ENCODE measurements at regions not wholly inside any gene's neighbourhood (a gene's known extent, or its start where the extent isn't known, plus 50 kb on each side); places are given as distances from the start of the nearest gene placed in this dataset.
"Not testable (repeated sequence)": the region's sequence is repeated elsewhere in the genome, so short reads cannot be mapped to it uniquely, and the experiment has no call there.

- TF ChIP-seq POLR2A (IDR thresholded peaks at IDR 0.05) = not testable (repeated sequence)
- TF ChIP-seq, protein P1, sequence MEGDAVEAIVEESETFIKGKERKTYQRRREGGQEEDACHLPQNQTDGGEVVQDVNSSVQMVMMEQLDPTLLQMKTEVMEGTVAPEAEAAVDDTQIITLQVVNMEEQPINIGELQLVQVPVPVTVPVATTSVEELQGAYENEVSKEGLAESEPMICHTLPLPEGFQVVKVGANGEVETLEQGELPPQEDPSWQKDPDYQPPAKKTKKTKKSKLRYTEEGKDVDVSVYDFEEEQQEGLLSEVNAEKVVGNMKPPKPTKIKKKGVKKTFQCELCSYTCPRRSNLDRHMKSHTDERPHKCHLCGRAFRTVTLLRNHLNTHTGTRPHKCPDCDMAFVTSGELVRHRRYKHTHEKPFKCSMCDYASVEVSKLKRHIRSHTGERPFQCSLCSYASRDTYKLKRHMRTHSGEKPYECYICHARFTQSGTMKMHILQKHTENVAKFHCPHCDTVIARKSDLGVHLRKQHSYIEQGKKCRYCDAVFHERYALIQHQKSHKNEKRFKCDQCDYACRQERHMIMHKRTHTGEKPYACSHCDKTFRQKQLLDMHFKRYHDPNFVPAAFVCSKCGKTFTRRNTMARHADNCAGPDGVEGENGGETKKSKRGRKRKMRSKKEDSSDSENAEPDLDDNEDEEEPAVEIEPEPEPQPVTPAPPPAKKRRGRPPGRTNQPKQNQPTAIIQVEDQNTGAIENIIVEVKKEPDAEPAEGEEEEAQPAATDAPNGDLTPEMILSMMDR (IDR thresholded peaks at IDR 0.05) = not testable (repeated sequence)
Observed at GRCh38 chr3:75604286-75604934, 59.7 kb upstream of the FRG2C start.
